PC-9 (cell line): ENCODE measurements at regions not wholly inside any gene's neighbourhood (a gene's known extent, or its start where the extent isn't known, plus 50 kb on each side); places are given as distances from the start of the nearest gene placed in this dataset.

Source experiments
- EZH2 ChIP-seq: fragments of 200-600 bp; sonication (generic); IDR thresholded peaks from 2 replicates; pipeline ENCODE4 v1.8.0; 2017; ENCODE audit warnings: antibody characterized with exemption, low read depth
- TF ChIP-seq, protein P1 (sequence below): fragments of 200-600 bp; sonication (generic); conservative IDR thresholded peaks from 2 replicates; pipeline ENCODE4 v1.6.1; 2017; ENCODE audit warnings: mixed run types, antibody characterized with exemption, mild to moderate bottlenecking, moderate library complexity

DNA sequence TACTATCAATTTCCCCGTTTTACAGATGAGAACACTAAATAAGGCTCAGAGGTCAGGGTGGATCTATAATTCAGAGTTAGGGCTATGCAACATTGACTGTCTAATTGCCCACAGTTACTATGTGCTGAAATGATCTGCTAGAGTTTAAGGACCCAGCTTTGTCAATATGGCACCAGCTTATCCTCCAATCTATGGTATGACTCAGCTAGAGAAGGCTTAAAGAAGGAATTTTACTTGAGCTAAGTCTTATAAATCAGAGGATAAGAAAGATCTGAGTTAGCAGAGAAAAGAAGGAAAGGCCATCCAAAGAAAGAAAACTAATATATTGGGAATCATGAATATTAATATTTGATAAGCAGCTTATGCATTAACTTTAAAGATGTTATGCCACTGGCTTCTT is 78.1 kb downstream of the ASB9 start:
- TF ChIP-seq, protein P1, sequence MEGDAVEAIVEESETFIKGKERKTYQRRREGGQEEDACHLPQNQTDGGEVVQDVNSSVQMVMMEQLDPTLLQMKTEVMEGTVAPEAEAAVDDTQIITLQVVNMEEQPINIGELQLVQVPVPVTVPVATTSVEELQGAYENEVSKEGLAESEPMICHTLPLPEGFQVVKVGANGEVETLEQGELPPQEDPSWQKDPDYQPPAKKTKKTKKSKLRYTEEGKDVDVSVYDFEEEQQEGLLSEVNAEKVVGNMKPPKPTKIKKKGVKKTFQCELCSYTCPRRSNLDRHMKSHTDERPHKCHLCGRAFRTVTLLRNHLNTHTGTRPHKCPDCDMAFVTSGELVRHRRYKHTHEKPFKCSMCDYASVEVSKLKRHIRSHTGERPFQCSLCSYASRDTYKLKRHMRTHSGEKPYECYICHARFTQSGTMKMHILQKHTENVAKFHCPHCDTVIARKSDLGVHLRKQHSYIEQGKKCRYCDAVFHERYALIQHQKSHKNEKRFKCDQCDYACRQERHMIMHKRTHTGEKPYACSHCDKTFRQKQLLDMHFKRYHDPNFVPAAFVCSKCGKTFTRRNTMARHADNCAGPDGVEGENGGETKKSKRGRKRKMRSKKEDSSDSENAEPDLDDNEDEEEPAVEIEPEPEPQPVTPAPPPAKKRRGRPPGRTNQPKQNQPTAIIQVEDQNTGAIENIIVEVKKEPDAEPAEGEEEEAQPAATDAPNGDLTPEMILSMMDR, result no peak
- no peak for TF ChIP-seq EZH2
